ENCODE measurements at regions not wholly inside any gene's neighbourhood (a gene's known extent, or its start where the extent isn't known, plus 50 kb on each side); places are given as distances from the start of the nearest gene placed in this dataset.

DNA sequence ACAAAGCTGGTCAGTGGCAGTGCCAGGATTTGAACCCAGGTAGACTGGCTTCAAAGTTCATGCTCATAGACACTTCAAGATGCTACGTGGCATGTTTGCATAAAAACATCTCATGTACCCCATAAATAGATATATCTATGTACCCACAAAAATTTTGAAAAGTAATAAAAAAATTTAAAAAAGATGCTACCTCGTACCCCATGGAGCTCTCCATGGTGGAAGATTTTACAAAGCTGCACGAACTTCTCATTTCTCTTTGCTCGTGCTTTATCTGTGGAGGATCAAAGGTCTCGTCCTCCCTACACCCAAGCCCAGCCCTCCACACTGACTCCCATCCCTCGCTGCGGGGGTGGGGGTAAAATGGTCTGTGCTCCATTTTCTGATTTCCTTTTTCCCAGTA lies 135.5 kb downstream of the HAPSTR1 start:
- TF ChIP-seq EZH2 (IDR thresholded peaks at IDR 0.05; ENCODE audit: low read length, missing control alignments) = no peak
- TF ChIP-seq, protein P1, sequence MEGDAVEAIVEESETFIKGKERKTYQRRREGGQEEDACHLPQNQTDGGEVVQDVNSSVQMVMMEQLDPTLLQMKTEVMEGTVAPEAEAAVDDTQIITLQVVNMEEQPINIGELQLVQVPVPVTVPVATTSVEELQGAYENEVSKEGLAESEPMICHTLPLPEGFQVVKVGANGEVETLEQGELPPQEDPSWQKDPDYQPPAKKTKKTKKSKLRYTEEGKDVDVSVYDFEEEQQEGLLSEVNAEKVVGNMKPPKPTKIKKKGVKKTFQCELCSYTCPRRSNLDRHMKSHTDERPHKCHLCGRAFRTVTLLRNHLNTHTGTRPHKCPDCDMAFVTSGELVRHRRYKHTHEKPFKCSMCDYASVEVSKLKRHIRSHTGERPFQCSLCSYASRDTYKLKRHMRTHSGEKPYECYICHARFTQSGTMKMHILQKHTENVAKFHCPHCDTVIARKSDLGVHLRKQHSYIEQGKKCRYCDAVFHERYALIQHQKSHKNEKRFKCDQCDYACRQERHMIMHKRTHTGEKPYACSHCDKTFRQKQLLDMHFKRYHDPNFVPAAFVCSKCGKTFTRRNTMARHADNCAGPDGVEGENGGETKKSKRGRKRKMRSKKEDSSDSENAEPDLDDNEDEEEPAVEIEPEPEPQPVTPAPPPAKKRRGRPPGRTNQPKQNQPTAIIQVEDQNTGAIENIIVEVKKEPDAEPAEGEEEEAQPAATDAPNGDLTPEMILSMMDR (conservative IDR thresholded peaks at IDR 0.05 in 1 of 2, IDR thresholded peaks at IDR 0.05 in 1 of 2; ENCODE audit: low read depth in 1 of 2, low read length in 2 of 2) = no peak

Data from fibroblast of lung (primary cell).